K562 (cell line): ENCODE measurements at regions not wholly inside any gene's neighbourhood (a gene's known extent, or its start where the extent isn't known, plus 50 kb on each side); places are given as distances from the start of the nearest gene placed in this dataset.

Source experiments
- ARNT ChIP-seq, 2 experiments: fragments of 450-650 bp; IDR thresholded peaks; 2 replicates each; pipeline ENCODE4 v1.6.1; 2016; ENCODE audit warnings: mild to moderate bottlenecking in 1 of 2
- CBFA2T3 ChIP-seq: fragments of 450-650 bp; IDR thresholded peaks from 2 replicates; pipeline ENCODE4 v1.6.1; 2017
- CHD4 ChIP-seq: fragments of 200-600 bp; sonication (generic); IDR thresholded peaks from 3 replicates; pipeline ENCODE4 v1.6.1; 2012; ENCODE audit warnings: low read depth, mild to moderate bottlenecking, mixed read lengths, low read length, inconsistent platforms; ENCODE audit not compliant: insufficient read depth, insufficient replicate concordance, poor library complexity, severe bottlenecking
- DNMT1 ChIP-seq: fragments of 450-650 bp; IDR thresholded peaks from 2 replicates; pipeline ENCODE4 v1.6.1; 2016; ENCODE audit warnings: antibody characterized with exemption, mild to moderate bottlenecking
- ELF4 ChIP-seq: fragments of 450-650 bp; formaldehyde crosslinking; IDR thresholded peaks from 2 replicates; pipeline ENCODE4 v1.4.0; 2022; ENCODE audit warnings: missing genetic modification characterization
- FOXA1 ChIP-seq: fragments of 450-650 bp; IDR thresholded peaks from 2 replicates; pipeline ENCODE4 v1.6.1; 2016; ENCODE audit warnings: mild to moderate bottlenecking, borderline replicate concordance
- MAZ ChIP-seq, 2 experiments: fragments of 450-650 bp in 1 of 2; sonication (generic) in 1 of 2; formaldehyde crosslinking; IDR thresholded peaks in 1 of 2; conservative IDR thresholded peaks in 1 of 2; 2 replicates each; pipeline versions ENCODE4 v1.4.0 to v1.5.0; 2020; ENCODE audit warnings: mild to moderate bottlenecking in 1 of 2, missing genetic modification reagents in 1 of 2
- MTA1 ChIP-seq: fragments of 450-650 bp; IDR thresholded peaks from 2 replicates; pipeline ENCODE4 v1.6.1; 2017; ENCODE audit warnings: borderline replicate concordance
- NR4A1 ChIP-seq, 2 experiments: fragments of 250-450 bp in 1 of 2; fragments of 450-650 bp in 1 of 2; sonication (Bioruptor Pico) in 1 of 2; IDR thresholded peaks; 2 replicates each; pipeline versions ENCODE4 v1.4.0 to v1.6.1; 2016 to 2020; ENCODE audit warnings: mild to moderate bottlenecking in 2 of 2, missing compliant biosample characterization in 1 of 2, missing genetic modification characterization in 1 of 2, moderate library complexity in 1 of 2
- PML ChIP-seq: IDR thresholded peaks from 2 replicates; pipeline ENCODE4 v1.6.1; 2012; ENCODE audit warnings: low read length, inconsistent platforms
- SRF ChIP-seq, 2 experiments: fragments of 250-450, 450-650 bp in 1 of 2; sonication (Bioruptor Pico) in 1 of 2; sonication (generic) in 1 of 2; formaldehyde crosslinking; IDR thresholded peaks; 2 replicates each; pipeline versions ENCODE4 v1.5.0 to v1.5.1; 2020 to 2022; ENCODE audit warnings: mild to moderate bottlenecking in 1 of 2, missing genetic modification reagents in 1 of 2
- ZFP36 ChIP-seq: fragments of 150-350 bp; IDR thresholded peaks from 2 replicates; pipeline ENCODE4 v1.6.1; 2018; ENCODE audit warnings: low read length, low read depth; ENCODE audit not compliant: partially characterized antibody
- ZNF316 ChIP-seq: fragments of 450-650 bp; IDR thresholded peaks from 2 replicates; pipeline ENCODE4 v1.6.1; 2016
- ZNF766 ChIP-seq: fragments of 200-800 bp; sonication (Bioruptor generic); conservative IDR thresholded peaks from 2 replicates; pipeline ENCODE4 v1.6.1; 2016; ENCODE audit warnings: missing genetic modification characterization, missing compliant biosample characterization
- TF ChIP-seq, protein P1 (sequence below), 2 experiments: fragments of 450-650 bp; IDR thresholded peaks; 2 replicates each; pipeline ENCODE4 v1.6.1; 2016; ENCODE audit warnings: mild to moderate bottlenecking in 2 of 2, borderline replicate concordance in 1 of 2, low read depth in 1 of 2, moderate library complexity in 1 of 2
- TF ChIP-seq, protein P2 (sequence below), 2 experiments: fragments of 450-650 bp; IDR thresholded peaks; 2 replicates each; pipeline ENCODE4 v1.6.1; 2016

DNA sequence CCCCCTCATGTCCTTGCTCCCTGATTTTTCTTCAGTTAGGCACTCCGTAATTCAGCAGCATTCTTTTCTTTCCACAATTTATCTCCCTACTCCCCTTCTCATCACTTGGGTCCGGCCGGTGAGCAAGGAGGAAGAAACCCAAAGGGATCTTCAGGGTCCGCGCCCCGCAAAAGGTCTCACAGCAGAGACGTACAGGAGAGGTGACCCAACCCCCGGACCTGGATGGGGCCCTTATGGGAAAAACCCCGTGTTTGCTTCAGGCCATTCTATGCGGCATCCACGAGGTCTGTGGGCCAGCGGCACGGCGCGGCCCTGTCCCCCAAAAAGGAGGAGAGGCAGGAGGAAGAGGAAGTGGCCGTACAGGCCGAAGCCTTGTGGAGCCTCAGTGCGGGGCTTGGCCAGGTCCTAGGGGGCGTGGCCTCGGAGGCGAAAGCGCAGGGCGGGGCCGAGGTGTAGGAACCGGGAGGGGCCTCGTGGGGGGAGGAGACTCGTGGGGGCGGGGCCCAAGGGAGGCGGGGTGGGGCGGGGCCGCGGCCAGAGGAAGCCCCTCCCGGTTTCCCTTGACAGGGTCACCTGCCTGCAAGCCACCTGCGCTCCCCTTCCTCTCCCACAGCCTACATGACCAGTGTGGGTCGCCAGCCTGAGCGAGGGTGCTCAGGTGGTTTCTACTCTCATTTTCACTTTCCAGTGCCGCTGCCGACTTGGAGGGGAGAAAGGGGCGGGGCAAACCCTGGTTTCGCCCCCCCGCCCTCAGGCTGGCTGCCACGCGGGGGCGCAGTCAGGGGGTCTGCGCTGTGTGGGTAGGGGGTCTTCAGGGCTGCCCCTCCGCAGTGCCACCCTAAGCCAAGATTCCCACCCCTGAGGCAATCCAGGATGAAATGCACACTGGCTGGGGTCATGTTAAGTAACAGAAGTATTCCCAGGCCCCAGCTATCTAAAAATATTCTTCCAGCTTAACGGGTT lies 156.4 kb upstream of the XPO1 start (continued):
- TF ChIP-seq, protein P1, sequence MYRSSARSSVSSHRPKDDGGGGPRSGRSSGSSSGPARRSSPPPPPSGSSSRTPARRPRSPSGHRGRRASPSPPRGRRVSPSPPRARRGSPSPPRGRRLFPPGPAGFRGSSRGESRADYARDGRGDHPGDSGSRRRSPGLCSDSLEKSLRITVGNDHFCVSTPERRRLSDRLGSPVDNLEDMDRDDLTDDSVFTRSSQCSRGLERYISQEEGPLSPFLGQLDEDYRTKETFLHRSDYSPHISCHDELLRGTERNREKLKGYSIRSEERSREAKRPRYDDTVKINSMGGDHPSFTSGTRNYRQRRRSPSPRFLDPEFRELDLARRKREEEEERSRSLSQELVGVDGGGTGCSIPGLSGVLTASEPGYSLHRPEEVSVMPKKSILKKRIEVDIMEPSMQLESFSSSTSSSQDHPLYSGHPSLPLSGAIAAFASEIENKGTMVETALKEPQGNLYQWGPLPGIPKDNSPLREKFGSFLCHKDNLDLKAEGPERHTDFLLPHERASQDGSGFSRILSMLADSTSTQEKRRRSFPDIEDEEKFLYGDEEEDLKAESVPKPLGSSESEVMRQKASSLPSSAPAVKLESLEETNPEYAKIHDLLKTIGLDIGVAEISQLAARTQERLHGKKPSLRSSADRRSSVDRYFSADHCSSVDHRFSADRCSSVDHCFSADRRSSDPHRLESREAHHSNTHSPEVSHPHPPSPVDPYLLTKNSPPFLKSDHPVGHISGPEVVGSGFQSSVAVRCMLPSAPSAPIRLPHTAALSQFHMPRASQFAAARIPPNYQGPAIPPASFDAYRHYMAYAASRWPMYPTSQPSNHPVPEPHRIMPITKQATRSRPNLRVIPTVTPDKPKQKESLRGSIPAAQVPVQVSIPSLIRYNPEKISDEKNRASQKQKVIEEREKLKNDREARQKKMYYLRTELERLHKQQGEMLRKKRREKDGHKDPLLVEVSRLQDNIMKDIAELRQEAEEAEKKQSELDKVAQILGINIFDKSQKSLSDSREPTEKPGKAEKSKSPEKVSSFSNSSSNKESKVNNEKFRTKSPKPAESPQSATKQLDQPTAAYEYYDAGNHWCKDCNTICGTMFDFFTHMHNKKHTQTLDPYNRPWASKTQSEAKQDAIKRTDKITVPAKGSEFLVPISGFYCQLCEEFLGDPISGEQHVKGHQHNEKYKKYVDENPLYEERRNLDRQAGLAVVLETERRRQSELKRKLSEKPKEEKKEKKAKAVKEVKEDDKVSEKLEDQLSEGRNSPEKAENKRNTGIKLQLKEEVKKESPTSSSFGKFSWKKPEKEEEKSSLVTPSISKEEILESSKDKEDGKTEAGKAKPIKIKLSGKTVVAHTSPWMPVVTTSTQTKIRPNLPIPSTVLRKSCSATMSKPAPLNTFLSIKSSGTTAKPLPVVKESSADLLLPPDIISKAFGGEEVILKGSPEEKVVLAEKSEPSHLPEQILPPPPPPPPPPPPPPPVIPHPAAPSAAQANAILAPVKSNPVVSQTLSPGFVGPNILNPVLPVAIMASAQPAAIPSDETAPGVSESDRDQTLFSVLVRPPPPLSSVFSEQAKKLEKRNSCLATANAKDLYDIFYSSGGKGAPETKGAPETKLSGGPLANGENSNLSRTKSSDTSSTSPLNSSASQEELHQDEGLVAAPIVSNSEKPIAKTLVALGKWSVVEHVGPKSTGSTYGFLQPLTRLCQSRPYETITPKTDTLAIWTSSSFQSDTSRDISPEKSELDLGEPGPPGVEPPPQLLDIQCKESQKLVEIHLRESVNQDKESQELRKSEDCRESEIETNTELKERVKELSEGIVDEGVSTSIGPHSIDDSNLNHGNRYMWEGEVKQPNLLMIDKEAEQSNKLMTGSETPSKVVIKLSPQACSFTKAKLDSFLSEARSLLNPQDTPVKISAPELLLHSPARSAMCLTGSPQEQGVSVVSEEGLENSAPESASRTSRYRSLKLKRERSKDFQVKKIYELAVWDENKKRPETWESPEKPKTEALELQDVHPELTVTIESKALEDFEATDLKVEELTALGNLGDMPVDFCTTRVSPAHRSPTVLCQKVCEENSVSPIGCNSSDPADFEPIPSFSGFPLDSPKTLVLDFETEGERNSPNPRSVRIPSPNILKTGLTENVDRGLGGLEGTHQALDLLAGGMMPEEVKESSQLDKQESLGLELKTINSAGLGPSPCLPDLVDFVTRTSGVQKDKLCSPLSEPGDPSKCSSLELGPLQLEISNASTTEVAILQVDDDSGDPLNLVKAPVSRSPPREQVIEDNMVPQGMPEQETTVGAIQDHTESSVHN (IDR thresholded peaks at IDR 0.05; ENCODE audit: borderline replicate concordance in 1 of 2, low read depth in 1 of 2), result 0 out of 4 replicates have a peak, but pooled peaks of 1 of the 2 experiments have one; percentile 38
- peak; percentile 8 for TF ChIP-seq ZFP36
- peak; percentile 34; the same call in 1 of the 2 replicates for TF ChIP-seq PML
- no peak for TF ChIP-seq DNMT1
- peak; percentile 43 for TF ChIP-seq CHD4
- TF ChIP-seq, protein P2, sequence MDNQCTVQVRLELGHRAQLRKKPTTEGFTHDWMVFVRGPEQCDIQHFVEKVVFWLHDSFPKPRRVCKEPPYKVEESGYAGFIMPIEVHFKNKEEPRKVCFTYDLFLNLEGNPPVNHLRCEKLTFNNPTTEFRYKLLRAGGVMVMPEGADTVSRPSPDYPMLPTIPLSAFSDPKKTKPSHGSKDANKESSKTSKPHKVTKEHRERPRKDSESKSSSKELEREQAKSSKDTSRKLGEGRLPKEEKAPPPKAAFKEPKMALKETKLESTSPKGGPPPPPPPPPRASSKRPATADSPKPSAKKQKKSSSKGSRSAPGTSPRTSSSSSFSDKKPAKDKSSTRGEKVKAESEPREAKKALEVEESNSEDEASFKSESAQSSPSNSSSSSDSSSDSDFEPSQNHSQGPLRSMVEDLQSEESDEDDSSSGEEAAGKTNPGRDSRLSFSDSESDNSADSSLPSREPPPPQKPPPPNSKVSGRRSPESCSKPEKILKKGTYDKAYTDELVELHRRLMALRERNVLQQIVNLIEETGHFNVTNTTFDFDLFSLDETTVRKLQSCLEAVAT (IDR thresholded peaks at IDR 0.05), result peak in 1 of 2 experiments; percentile 84; a peak in 2 of 4 replicates
- no peak for TF ChIP-seq FOXA1
- no peak for TF ChIP-seq NR4A1 (CRISPR knock-in tag; IDR thresholded peaks at IDR 0.05)
- 0 out of 2 replicates have a peak, but pooled peaks have one; percentile 28 for TF ChIP-seq NR4A1 (tag; IDR thresholded peaks at IDR 0.05)
- TF ChIP-seq SRF (CRISPR knock-in tag; IDR thresholded peaks at IDR 0.05), result peak in 1 of 2 experiments; percentile 51; a peak in 1 of 4 replicates
- TF ChIP-seq CBFA2T3, result no peak
- peak; percentile 87 to 93 for TF ChIP-seq MAZ (CRISPR knock-in tag; conservative IDR thresholded peaks at IDR 0.05 in 1 of 2, IDR thresholded peaks at IDR 0.05 in 1 of 2)
- TF ChIP-seq ZNF766 (CRISPR knock-in tag), result 0 out of 2 replicates have a peak, but pooled peaks have one; percentile 26
- TF ChIP-seq ZNF316, result no peak
- TF ChIP-seq ARNT (IDR thresholded peaks at IDR 0.05), result no peak
- 0 out of 2 replicates have a peak, but pooled peaks have one; percentile 42 for TF ChIP-seq ELF4 (CRISPR knock-in tag)
- TF ChIP-seq MTA1, result peak; percentile 54
